ENCODE measurements at regions not wholly inside any gene's neighbourhood (a gene's known extent, or its start where the extent isn't known, plus 50 kb on each side); places are given as distances from the start of the nearest gene placed in this dataset.
"Not testable (repeated sequence)": the region's sequence is repeated elsewhere in the genome, so short reads cannot be mapped to it uniquely, and the experiment has no call there.

GRCh38 chr1:159641221-159641620 lies 53.6 kb downstream of the APCS start:
- no peak for DNase-seq

- DNase-seq, result no peak
Measured at GRCh38 chr1:159646687-159647086, 59.1 kb downstream of the APCS start.

- no peak for DNase-seq
Measured at GRCh38 chr1:159647616-159648015, 60.0 kb downstream of the APCS start.

- DNase-seq, result no peak
Measured at GRCh38 chr1:159652506-159652905, 61.9 kb downstream of the CRP start.

GRCh38 chr1:159653201-159653600 lies 61.2 kb downstream of the CRP start:
- peak; percentile 16 for DNase-seq

- not testable (repeated sequence) for DNase-seq
Measured at GRCh38 chr1:159657477-159657876, 56.9 kb downstream of the CRP start.
